GM18502 (cell line): ENCODE measurements at regions not wholly inside any gene's neighbourhood (a gene's known extent, or its start where the extent isn't known, plus 50 kb on each side); places are given as distances from the start of the nearest gene placed in this dataset.
"Not testable (repeated sequence)": the region's sequence is repeated elsewhere in the genome, so short reads cannot be mapped to it uniquely, and the experiment has no call there.

Source experiments
- ATAC-seq: cut with Tn5 transposase; IDR thresholded peaks from one replicate; pipeline ENCODE4 v1.9.1; 2021; ENCODE audit warnings: mild to moderate bottlenecking; ENCODE audit not compliant: unreplicated experiment, poor library complexity

- no peak for ATAC-seq
Measured at GRCh38 chr12:23335593-23335992, 613.9 kb downstream of the SOX5 start.

- no peak for ATAC-seq
Measured at GRCh38 chr12:23337213-23337612, 612.3 kb downstream of the SOX5 start.

GRCh38 chr12:23340351-23340750, 609.1 kb downstream of the SOX5 start:
- ATAC-seq = no peak

GRCh38 chr12:23342407-23342806, 607.1 kb downstream of the SOX5 start:
- no peak for ATAC-seq

- ATAC-seq = no peak
Measured at GRCh38 chr12:23349564-23349963, 599.9 kb downstream of the SOX5 start.

- ATAC-seq = peak; percentile 93
Measured at GRCh38 chr12:23350808-23351207, 598.7 kb downstream of the SOX5 start.

GRCh38 chr12:23352670-23353069, 596.8 kb downstream of the SOX5 start:
- no peak for ATAC-seq

- no peak for ATAC-seq
Measured at GRCh38 chr12:23354800-23355199, 594.7 kb downstream of the SOX5 start.

GRCh38 chr12:23356440-23356839, 593.0 kb downstream of the SOX5 start:
- no peak for ATAC-seq

GRCh38 chr12:23356927-23357708, 592.4 kb downstream of the SOX5 start:
- ATAC-seq = no peak

GRCh38 chr12:23359975-23360701, 589.3 kb downstream of the SOX5 start:
- no peak for ATAC-seq

- no peak for ATAC-seq
Measured at GRCh38 chr12:23361971-23362370, 587.5 kb downstream of the SOX5 start.

- ATAC-seq = no peak
Measured at GRCh38 chr12:23368590-23368989, 580.9 kb downstream of the SOX5 start.

GRCh38 chr12:23375621-23376020, 573.8 kb downstream of the SOX5 start:
- no peak for ATAC-seq

- no peak for ATAC-seq
Measured at GRCh38 chr12:23376238-23376637, 573.2 kb downstream of the SOX5 start.

GRCh38 chr12:23380419-23381100, 568.9 kb downstream of the SOX5 start:
- no peak for ATAC-seq

GRCh38 chr12:23388898-23389297, 560.6 kb downstream of the SOX5 start:
- not testable (repeated sequence) for ATAC-seq

GRCh38 chr12:23389315-23389714, 560.2 kb downstream of the SOX5 start:
- not testable (repeated sequence) for ATAC-seq

GRCh38 chr12:23399402-23399933, 550.0 kb downstream of the SOX5 start:
- ATAC-seq = no peak

- no peak for ATAC-seq
Measured at GRCh38 chr12:23415180-23415579, 534.3 kb downstream of the SOX5 start.

- no peak for ATAC-seq
Measured at GRCh38 chr12:23421556-23421955, 527.9 kb downstream of the SOX5 start.
